Parathyroid adenoma (tissue), 2 donors: ENCODE measurements at regions not wholly inside any gene's neighbourhood (a gene's known extent, or its start where the extent isn't known, plus 50 kb on each side); places are given as distances from the start of the nearest gene placed in this dataset.

Source experiments
- H2AFZ ChIP-seq: fragments of 300-600 bp; sonication (generic); one replicate; pipeline ENCODE4 v1.7.0; 2017; ENCODE audit warnings: antibody characterized with exemption, mild to moderate bottlenecking
- H3K27ac ChIP-seq: fragments of 300-600 bp; sonication (generic); one replicate; pipeline ENCODE4 v1.7.0; 2017
- H3K27me3 ChIP-seq: fragments of 300-600 bp; sonication (generic); one replicate; pipeline ENCODE4 v1.7.0; 2017; ENCODE audit warnings: low read length; ENCODE audit not compliant: control insufficient read depth, insufficient read depth
- H3K36me3 ChIP-seq: fragments of 300-600 bp; sonication (generic); one replicate; pipeline ENCODE4 v1.7.0; 2017; ENCODE audit warnings: low read length; ENCODE audit not compliant: control insufficient read depth, insufficient read depth
- H3K4me1 ChIP-seq: fragments of 300-600 bp; sonication (generic); one replicate; pipeline ENCODE4 v1.7.0; 2017; ENCODE audit warnings: control low read depth
- H3K4me2 ChIP-seq: fragments of 300-600 bp; sonication (generic); one replicate; pipeline ENCODE4 v1.7.0; 2017; ENCODE audit warnings: low read length
- H3K4me3 ChIP-seq: fragments of 300-600 bp; sonication (generic); one replicate; pipeline ENCODE4 v1.7.0; 2017; ENCODE audit warnings: low read depth, low read length
- H3K79me2 ChIP-seq: fragments of 300-600 bp; sonication (generic); one replicate; pipeline ENCODE4 v1.7.0; 2017; ENCODE audit warnings: control low read depth
- H3K9ac ChIP-seq: fragments of 300-600 bp; sonication (generic); one replicate; pipeline ENCODE4 v1.7.0; 2017; ENCODE audit warnings: mild to moderate bottlenecking
- H3K9me3 ChIP-seq: fragments of 300-600 bp; sonication (generic); one replicate; pipeline ENCODE4 v1.7.0; 2017; ENCODE audit warnings: low read length; ENCODE audit not compliant: control insufficient read depth
- CTCF ChIP-seq: fragments of 300-600 bp; sonication (generic); IDR thresholded peaks from one replicate; pipeline ENCODE4 v1.7.0; 2017; ENCODE audit warnings: antibody characterized with exemption, mild to moderate bottlenecking
- donor health status: primary hyperparathyroidism.

- Histone ChIP-seq H3K27ac (no peak overlapping the region), H3K36me3 (no peaks in the 10 kb centered on the region), H2AFZ (no peak overlapping the region), H3K9me3 (no peaks in the 10 kb centered on the region), H3K27me3 (no peaks in the 10 kb centered on the region), H3K4me2 (no peak overlapping the region), H3K4me1 (no peaks in the 10 kb centered on the region), H3K4me3 (no peak overlapping the region), H3K9ac (no peak overlapping the region), H3K79me2 (no peaks in the 10 kb centered on the region)
- TF ChIP-seq CTCF, result no peak
These were observed 110.5 kb downstream of the NR2F2 start for GRCh38 chr15:96440978-96441377.

GRCh38 chr15:96442076-96442475, 111.6 kb downstream of the NR2F2 start:
- Histone ChIP-seq H3K36me3 (no peaks in the 10 kb centered on the region), H3K4me3 (no peak overlapping the region), H2AFZ (no peak overlapping the region), H3K79me2 (no peaks in the 10 kb centered on the region), H3K27me3 (no peaks in the 10 kb centered on the region), H3K4me2 (no peak overlapping the region), H3K9me3 (no peaks in the 10 kb centered on the region), H3K9ac (no peak overlapping the region), H3K4me1 (no peaks in the 10 kb centered on the region), H3K27ac (no peak overlapping the region)
- TF ChIP-seq CTCF, result no peak

GRCh38 chr15:96444865-96445264, 114.4 kb downstream of the NR2F2 start:
- H3K4me3 ChIP-seq, result no peak overlapping the region
- no peaks in the 10 kb centered on the region for H3K79me2 ChIP-seq
- no peak overlapping the region for H3K27ac ChIP-seq
- H3K4me2 ChIP-seq, result no peak overlapping the region
- no peaks in the 10 kb centered on the region for H3K36me3 ChIP-seq
- no peak for TF ChIP-seq CTCF
- H3K9ac ChIP-seq, result no peak overlapping the region
- no peak overlapping the region for H2AFZ ChIP-seq
- no peaks in the 10 kb centered on the region for H3K9me3 ChIP-seq
- H3K27me3 ChIP-seq, result no peaks in the 10 kb centered on the region
- H3K4me1 ChIP-seq, result no peaks in the 10 kb centered on the region

GRCh38 chr15:96448923-96449322, 118.4 kb downstream of the NR2F2 start:
- Histone ChIP-seq H3K4me1 (no peaks in the 10 kb centered on the region), H3K4me2 (no peak overlapping the region), H3K79me2 (no peaks in the 10 kb centered on the region), H3K27ac (no peak overlapping the region), H3K9me3 (no peaks in the 10 kb centered on the region), H3K4me3 (no peak overlapping the region), H2AFZ (no peak overlapping the region), H3K36me3 (no peaks in the 10 kb centered on the region), H3K27me3 (no peaks in the 10 kb centered on the region), H3K9ac (no peak overlapping the region)
- TF ChIP-seq CTCF, result no peak

- H3K4me3 ChIP-seq, result no peak overlapping the region
- no peaks in the 10 kb centered on the region for H3K4me1 ChIP-seq
- no peaks in the 10 kb centered on the region for H3K79me2 ChIP-seq
- no peak overlapping the region for H2AFZ ChIP-seq
- H3K36me3 ChIP-seq, result no peaks in the 10 kb centered on the region
- H3K9ac ChIP-seq, result no peak overlapping the region
- H3K27ac ChIP-seq, result no peak overlapping the region
- no peaks in the 10 kb centered on the region for H3K27me3 ChIP-seq
- H3K4me2 ChIP-seq, result no peak overlapping the region
- H3K9me3 ChIP-seq, result no peaks in the 10 kb centered on the region
- TF ChIP-seq CTCF, result no peak
These were observed 127.3 kb downstream of the NR2F2 start for GRCh38 chr15:96457841-96458240.
